Germinal center (tissue), 1 donor: ENCODE measurements at regions not wholly inside any gene's neighbourhood (a gene's known extent, or its start where the extent isn't known, plus 50 kb on each side); places are given as distances from the start of the nearest gene placed in this dataset.

Experiments used
- DNase-seq: peaks from one replicate; pipeline ENCODE4 v3.0.0; 2012; ENCODE audit warnings: mixed read lengths, low spot score

DNA sequence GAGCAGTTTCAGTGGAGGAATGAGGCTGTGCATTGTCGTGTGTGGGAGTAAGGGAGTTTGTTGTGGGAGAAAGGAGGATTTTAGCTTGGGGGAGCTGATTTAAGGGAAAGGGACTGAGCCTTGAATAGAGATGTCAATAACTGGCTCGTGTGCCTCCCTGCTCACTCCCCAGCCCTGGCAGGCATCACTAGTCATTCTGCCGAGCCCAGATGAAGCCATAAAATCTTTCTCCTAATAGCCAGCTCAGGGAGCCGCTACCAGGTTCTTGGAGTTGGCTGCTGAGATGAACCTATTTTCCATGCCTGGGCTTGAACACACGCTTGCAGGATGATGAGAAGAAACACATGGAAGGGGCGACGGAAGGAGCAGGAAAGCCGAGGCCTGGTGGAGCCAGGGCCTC is 65.0 kb upstream of the POU3F1 start:
- DNase-seq: no peak

DNA sequence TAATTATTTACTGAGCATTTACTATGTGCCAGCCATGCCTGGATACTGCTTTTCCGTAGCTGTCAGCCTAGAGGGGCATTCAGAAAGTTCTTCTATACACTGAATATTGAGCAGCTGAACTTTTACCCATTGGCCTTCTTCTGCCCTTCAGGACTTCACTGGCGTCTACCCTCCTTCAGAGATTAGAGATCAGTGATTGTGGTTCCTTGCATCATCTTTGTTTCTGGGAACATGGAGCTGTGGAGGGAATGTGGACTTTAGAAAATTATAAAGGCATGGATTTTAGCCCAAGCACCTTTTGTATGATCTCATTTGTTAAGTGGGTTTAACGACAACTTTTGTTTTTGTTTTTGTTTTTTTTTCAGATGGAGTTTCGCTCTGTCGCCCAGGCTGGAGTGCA is 58.7 kb upstream of the POU3F1 start:
- no peak for DNase-seq

DNA sequence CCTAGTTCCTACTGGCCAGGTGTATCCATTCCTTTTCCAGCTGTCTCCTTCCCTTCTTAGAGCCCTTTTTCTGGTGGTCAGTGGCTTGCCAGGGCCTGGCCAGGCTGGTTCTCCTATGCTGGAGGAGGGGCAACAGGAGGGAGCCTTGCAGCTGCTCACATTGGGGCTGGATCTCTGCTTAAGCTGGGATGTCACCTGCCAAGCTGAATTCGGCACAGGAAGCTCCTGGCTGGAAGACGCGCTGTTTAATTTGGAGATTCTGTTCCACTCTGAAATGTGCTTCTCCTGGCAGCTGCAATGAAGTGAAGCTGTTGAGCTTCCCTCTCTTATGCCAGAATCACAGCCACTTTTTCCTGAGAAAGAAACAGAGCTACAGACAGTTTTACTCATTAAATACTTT is 56.0 kb upstream of the POU3F1 start:
- no peak for DNase-seq

DNA sequence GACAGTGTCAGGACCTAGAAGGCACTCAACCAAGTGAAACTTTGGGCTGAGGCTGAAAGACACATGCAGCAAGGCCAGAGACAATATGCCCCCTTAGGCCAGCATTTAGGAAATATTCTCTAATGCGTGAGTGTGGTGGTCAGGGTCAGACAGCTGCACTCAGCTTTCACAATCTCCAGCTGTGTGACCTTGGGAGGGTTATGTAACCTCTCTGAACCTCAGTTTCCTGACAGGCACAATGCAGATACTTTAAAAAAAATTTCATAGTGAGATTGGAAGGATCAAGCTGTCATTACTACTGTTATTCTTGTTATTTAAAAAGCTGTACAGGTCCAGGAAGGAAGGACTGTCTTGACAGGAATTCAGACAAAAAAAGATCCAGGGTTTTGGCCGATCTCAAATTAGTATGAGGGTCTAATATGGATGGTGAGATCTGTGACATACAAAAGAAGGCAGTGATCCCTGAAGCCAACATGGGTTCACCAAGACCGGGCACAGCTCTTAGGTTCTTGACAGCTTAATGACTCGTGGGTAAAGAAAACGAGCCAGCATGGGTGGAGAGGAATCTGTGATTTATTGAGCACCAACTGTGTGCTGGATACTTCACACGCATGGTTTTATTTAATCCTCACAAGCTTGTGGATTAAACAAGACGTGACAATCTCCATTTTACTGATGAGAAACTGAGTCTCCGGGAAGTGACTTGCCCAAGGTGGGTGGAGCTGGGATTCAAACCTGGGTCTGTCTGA is 54.6 kb upstream of the POU3F1 start:
- no peak for DNase-seq

DNA sequence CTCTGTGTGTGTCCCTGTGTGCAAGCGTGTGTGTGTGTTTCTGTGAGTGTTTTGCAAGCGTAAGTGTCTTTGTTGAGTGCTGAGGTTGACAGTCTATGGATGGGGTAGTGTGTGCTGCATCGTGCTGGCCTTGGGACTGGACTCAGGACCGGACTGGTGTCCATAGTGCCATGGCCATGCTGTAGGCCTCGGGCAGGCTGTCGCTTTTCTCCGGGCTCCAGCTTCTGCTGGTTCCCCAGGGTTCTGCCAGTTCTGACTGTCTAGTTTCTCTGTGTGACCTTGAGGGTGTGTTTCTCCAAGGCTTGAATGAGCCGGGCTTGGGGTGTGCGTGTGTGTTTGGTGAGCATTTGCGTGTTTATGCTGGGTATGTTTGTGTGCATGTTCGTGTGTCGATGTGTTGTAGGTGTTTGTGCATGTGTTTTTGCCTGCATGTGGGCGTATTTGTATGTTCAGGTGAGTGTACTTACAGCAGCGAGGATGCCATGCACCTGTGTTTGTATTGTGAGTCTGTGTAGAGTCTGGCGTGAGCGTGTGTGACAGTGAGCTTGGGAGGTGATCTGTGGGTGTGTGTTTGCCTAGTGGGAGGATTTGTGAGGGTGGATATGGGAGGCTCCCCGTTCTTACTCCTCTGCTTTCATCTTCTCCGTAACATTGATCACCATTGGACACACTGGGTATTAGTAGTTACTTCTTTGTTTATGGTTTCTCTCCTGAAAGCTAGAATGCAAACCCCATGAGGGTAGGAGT is 51.7 kb upstream of the POU3F1 start:
- no peak for DNase-seq

DNA sequence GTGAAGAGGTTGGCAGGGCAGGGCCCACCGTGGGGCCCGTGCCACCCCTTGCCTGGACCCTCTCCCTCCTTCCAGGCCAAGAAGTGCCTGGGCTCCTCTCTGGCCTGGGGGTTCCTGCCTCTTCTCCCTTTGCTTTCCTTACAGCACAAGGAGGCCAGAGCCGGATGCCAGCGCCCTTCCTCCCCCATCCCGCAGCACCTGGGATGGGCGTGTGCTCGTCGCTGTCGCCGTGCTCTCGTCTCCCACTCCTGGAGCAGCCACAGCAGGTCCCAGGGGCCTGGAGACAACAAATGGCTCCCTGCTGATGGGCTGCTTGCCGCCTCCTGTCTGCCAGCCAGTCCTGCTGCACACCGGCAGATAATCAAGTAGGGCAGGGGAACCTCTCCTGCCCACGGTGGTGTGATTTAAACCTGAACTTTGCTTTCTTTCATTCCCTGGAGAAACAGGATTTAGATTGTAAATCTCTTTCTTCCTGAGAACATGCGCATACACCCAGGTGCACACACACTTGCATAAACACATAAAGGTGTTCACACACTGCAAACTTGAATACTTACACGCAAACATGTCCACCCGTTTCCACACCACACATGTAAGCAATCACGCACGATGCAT is 50.8 kb upstream of the POU3F1 start:
- DNase-seq: no peak
